ENCODE measurements at regions not wholly inside any gene's neighbourhood (a gene's known extent, or its start where the extent isn't known, plus 50 kb on each side); places are given as distances from the start of the nearest gene placed in this dataset.
"Not testable (repeated sequence)": the region's sequence is repeated elsewhere in the genome, so short reads cannot be mapped to it uniquely, and the experiment has no call there.

- TF ChIP-seq, protein P1, sequence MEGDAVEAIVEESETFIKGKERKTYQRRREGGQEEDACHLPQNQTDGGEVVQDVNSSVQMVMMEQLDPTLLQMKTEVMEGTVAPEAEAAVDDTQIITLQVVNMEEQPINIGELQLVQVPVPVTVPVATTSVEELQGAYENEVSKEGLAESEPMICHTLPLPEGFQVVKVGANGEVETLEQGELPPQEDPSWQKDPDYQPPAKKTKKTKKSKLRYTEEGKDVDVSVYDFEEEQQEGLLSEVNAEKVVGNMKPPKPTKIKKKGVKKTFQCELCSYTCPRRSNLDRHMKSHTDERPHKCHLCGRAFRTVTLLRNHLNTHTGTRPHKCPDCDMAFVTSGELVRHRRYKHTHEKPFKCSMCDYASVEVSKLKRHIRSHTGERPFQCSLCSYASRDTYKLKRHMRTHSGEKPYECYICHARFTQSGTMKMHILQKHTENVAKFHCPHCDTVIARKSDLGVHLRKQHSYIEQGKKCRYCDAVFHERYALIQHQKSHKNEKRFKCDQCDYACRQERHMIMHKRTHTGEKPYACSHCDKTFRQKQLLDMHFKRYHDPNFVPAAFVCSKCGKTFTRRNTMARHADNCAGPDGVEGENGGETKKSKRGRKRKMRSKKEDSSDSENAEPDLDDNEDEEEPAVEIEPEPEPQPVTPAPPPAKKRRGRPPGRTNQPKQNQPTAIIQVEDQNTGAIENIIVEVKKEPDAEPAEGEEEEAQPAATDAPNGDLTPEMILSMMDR (IDR thresholded peaks at IDR 0.05) = not testable (repeated sequence)
- TF ChIP-seq POLR2A, POLR2AphosphoS5 (IDR thresholded peaks at IDR 0.05): not testable (repeated sequence)
Observed at GRCh38 chr2:87183373-87183772, 161.7 kb upstream of the PLGLB1 start.
